Liver (tissue), 8 donors: ENCODE measurements at regions not wholly inside any gene's neighbourhood (a gene's known extent, or its start where the extent isn't known, plus 50 kb on each side); places are given as distances from the start of the nearest gene placed in this dataset.

Experiments used
- DNase-seq: peaks from one replicate; pipeline ENCODE4 v3.0.0-alpha.2; 2017; ENCODE audit warnings: low spot score
- H3K27ac ChIP-seq, 2 donors: one replicate each; pipeline ENCODE4 v1.7.0; 2013; ENCODE audit warnings: inconsistent platforms in 2 of 2, low read length in 2 of 2, control low read depth in 1 of 2, low read depth in 1 of 2, mild to moderate bottlenecking in 1 of 2
- H3K27me3 ChIP-seq, 4 donors: one replicate each; pipeline versions ENCODE4 v1.6.1 to v1.7.0; 2013; ENCODE audit warnings: low read length in 3 of 4, inconsistent platforms in 1 of 4, mild to moderate bottlenecking in 1 of 4, moderate library complexity in 1 of 4; ENCODE audit not compliant: control insufficient read depth in 4 of 4, insufficient read depth in 4 of 4
- H3K36me3 ChIP-seq, 4 donors: one replicate each; pipeline versions ENCODE4 v1.6.1 to v1.7.0; 2013; ENCODE audit warnings: low read length in 3 of 4, mild to moderate bottlenecking in 3 of 4, low read depth in 1 of 4, moderate library complexity in 1 of 4; ENCODE audit not compliant: control insufficient read depth in 4 of 4, insufficient read depth in 3 of 4
- H3K4me1 ChIP-seq, 4 donors: one replicate each; pipeline versions ENCODE4 v1.6.1 to v1.7.0; 2013; ENCODE audit warnings: low read length in 3 of 4, mild to moderate bottlenecking in 3 of 4, moderate library complexity in 1 of 4; ENCODE audit not compliant: control insufficient read depth in 4 of 4, insufficient read depth in 4 of 4
- H3K4me3 ChIP-seq, 3 donors: one replicate each; pipeline versions ENCODE4 v1.6.1 to v1.7.0; 2013; ENCODE audit warnings: low read length in 3 of 3, control low read depth in 1 of 3, low read depth in 1 of 3, mild to moderate bottlenecking in 1 of 3
- H3K9ac ChIP-seq, 2 donors: one replicate each; pipeline ENCODE4 v1.7.0; 2013; ENCODE audit warnings: low read length in 2 of 2, mild to moderate bottlenecking in 2 of 2, moderate library complexity in 2 of 2, control low read depth in 1 of 2, low read depth in 1 of 2
- H3K9me3 ChIP-seq, 4 donors: one replicate each; pipeline versions ENCODE4 v1.6.1 to v1.7.0; 2013; ENCODE audit warnings: low read length in 3 of 4; ENCODE audit not compliant: control insufficient read depth in 4 of 4
- CTCF ChIP-seq: fragments of 150-350 bp; IDR thresholded peaks from 2 replicates; pipeline ENCODE4 v1.5.1; 2017; ENCODE audit warnings: improper control_type of control experiment, low read depth, low read length; ENCODE audit not compliant: missing input control
- EGR1 ChIP-seq, 2 donors: IDR thresholded peaks; 2 replicates each; pipeline ENCODE4 v1.6.1; 2016 to 2018; ENCODE audit warnings: antibody characterized with exemption in 2 of 2, low read depth in 2 of 2
- FOXA2 ChIP-seq: IDR thresholded peaks from 2 replicates; pipeline ENCODE4 v1.6.1; 2016; ENCODE audit warnings: antibody characterized with exemption
- GABPA ChIP-seq, 2 donors: IDR thresholded peaks in 1 of 2; conservative IDR thresholded peaks in 1 of 2; 2 replicates each; pipeline ENCODE4 v1.6.1; 2016; ENCODE audit warnings: antibody characterized with exemption in 2 of 2, mild to moderate bottlenecking in 1 of 2, moderate library complexity in 1 of 2
- HNF4G ChIP-seq: IDR thresholded peaks from 2 replicates; pipeline ENCODE4 v1.6.1; 2016; ENCODE audit warnings: antibody characterized with exemption
- JUND ChIP-seq, 2 donors: IDR thresholded peaks; 2 replicates each; pipeline ENCODE4 v1.6.1; 2016; ENCODE audit warnings: antibody characterized with exemption in 2 of 2
- MAX ChIP-seq: IDR thresholded peaks from 2 replicates; pipeline ENCODE4 v1.6.1; 2016; ENCODE audit warnings: antibody characterized with exemption
- NR2F2 ChIP-seq: IDR thresholded peaks from 2 replicates; pipeline ENCODE4 v1.6.1; 2016; ENCODE audit warnings: antibody characterized with exemption
- REST ChIP-seq: IDR thresholded peaks from 2 replicates; pipeline ENCODE4 v1.6.1; 2016; ENCODE audit warnings: antibody characterized with exemption, mild to moderate bottlenecking
- RXRA ChIP-seq, 2 donors: IDR thresholded peaks; 2 replicates each; pipeline ENCODE4 v1.6.1; 2017 to 2018; ENCODE audit warnings: antibody characterized with exemption in 2 of 2, mild to moderate bottlenecking in 1 of 2
- SP1 ChIP-seq: IDR thresholded peaks from 2 replicates; pipeline ENCODE4 v1.6.1; 2018; ENCODE audit warnings: antibody characterized with exemption, mild to moderate bottlenecking
- TAF1 ChIP-seq: conservative IDR thresholded peaks from 2 replicates; pipeline ENCODE4 v1.6.1; 2016; ENCODE audit warnings: antibody characterized with exemption, mild to moderate bottlenecking
- YY1 ChIP-seq: IDR thresholded peaks from 2 replicates; pipeline ENCODE4 v1.6.1; 2016; ENCODE audit warnings: antibody characterized with exemption, mild to moderate bottlenecking
- ZBTB33 ChIP-seq: IDR thresholded peaks from 2 replicates; pipeline ENCODE4 v1.6.1; 2016; ENCODE audit warnings: antibody characterized with exemption
- WGBS: extraction: QIAGEN DNeasy Blood & Tissue Kit; methylation state at CpG from one replicate; pipeline ENCODE4 v1.1.7; 2013; 5-methylcytosine and 5-hydroxymethylcytosine counted together
- donor health status: healthy.
- donor health status: healthy.
- donor health status: healthy.
- donor health status: healthy.
- donor health status: healthy.

- no peak for TF ChIP-seq REST
- no peak for TF ChIP-seq HNF4G
- TF ChIP-seq MAX: no peak
- no peak for TF ChIP-seq SP1
- no peak for TF ChIP-seq EGR1 (IDR thresholded peaks at IDR 0.05; ENCODE audit: low read depth in 2 of 2)
- TF ChIP-seq RXRA (IDR thresholded peaks at IDR 0.05): no peak
- no peak for TF ChIP-seq GABPA (IDR thresholded peaks at IDR 0.05 in 1 of 2, conservative IDR thresholded peaks at IDR 0.05 in 1 of 2)
- no peak for TF ChIP-seq NR2F2
- TF ChIP-seq JUND (IDR thresholded peaks at IDR 0.05): no peak
These were observed 1620.4 kb upstream of the FLRT2 start (continued) for GRCh38 chr14:83909507-83909906.

GRCh38 chr14:83912032-83912642 is 1617.8 kb upstream of the FLRT2 start:
- no peak overlapping the region for H3K4me3 ChIP-seq
- H3K9ac ChIP-seq: no peak overlapping the region
- 26% methylated on average over 1 of the region's 1 CpG for WGBS
- no peak overlapping the region for H3K27ac ChIP-seq
- H3K36me3 ChIP-seq: no peaks in the 10 kb centered on the region
- H3K9me3 ChIP-seq: no peaks in the 10 kb centered on the region
- no peaks in the 10 kb centered on the region for H3K4me1 ChIP-seq
- H3K27me3 ChIP-seq: no peaks in the 10 kb centered on the region
- no peak for DNase-seq
- TF ChIP-seq CTCF (no peak), ZBTB33 (no peak), HNF4G (no peak), FOXA2 (no peak), RXRA (IDR thresholded peaks at IDR 0.05) (no peak), EGR1 (IDR thresholded peaks at IDR 0.05; ENCODE audit: low read depth in 2 of 2) (no peak), TAF1 (no peak), YY1 (no peak), REST (no peak), SP1 (no peak), NR2F2 (no peak)
